GM12874 (cell line): ENCODE measurements at regions not wholly inside any gene's neighbourhood (a gene's known extent, or its start where the extent isn't known, plus 50 kb on each side); places are given as distances from the start of the nearest gene placed in this dataset.

ENCODE experiments used
- CTCF ChIP-seq: IDR thresholded peaks from 2 replicates; pipeline ENCODE4 v1.5.1; 2011; ENCODE audit warnings: low read depth, mild to moderate bottlenecking, control low read depth, low read length, moderate library complexity; ENCODE audit not compliant: insufficient read depth

GRCh38 chr1:83490988-83491387, 507.9 kb downstream of the TTLL7 start:
- TF ChIP-seq CTCF = no peak

GRCh38 chr1:83418558-83418957, 580.4 kb downstream of the TTLL7 start:
- no peak for TF ChIP-seq CTCF

GRCh38 chr1:83318366-83318765, 680.6 kb downstream of the TTLL7 start:
- no peak for TF ChIP-seq CTCF

DNA sequence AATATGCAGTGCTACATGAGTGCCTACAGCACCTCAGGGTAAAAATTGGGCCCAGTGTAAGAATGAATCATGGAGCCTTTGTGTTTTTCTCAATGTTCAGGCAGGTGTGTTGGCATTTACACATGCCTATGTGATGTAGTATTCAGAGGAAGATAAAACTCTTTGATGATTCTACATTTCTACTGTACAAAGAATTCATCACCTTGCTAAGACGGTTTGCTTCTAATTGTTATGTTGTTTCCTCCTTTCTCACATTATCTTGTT, 867.3 kb downstream of the TTLL7 start:
- no peak for TF ChIP-seq CTCF

DNA sequence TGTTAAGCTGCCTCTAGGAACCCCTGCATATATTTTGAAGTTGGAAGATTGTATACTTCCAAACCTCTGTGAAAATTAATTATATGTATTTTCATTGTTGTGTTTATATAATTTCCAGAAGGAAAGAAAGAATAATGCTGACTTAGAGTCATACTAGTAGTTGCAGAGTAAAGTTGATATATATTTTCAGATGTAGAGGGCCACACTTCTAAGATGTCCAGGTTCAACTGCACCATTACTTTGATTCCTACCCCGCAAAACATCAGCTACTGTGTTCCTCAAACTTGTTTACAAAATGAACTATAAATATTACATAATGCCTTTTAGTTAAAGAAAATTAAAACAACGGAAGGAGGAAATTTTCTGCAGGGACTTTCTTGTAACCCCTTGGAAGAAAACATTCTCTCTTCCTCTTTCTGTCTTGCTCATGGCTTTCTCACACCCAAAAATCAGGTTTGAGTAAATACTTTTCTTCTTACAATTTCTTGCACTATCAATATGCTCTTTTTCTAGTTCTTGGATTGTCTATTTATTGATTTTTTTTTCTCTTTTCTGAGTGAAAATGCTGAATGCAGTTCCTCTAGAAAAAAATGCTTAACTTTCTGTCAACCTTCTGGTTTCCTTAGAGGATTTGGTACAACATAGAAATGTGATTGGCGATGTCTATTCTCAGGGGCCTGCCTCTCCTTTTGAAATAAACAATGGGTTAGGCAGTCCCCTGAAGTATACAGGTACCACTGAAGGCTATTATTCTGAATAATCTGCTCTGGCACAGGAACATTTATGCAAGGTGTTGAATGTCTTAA, 867.8 kb downstream of the TTLL7 start:
- TF ChIP-seq CTCF = no peak

- no peak for TF ChIP-seq CTCF
These were observed 869.8 kb downstream of the TTLL7 start for GRCh38 chr1:83129107-83129506.

DNA sequence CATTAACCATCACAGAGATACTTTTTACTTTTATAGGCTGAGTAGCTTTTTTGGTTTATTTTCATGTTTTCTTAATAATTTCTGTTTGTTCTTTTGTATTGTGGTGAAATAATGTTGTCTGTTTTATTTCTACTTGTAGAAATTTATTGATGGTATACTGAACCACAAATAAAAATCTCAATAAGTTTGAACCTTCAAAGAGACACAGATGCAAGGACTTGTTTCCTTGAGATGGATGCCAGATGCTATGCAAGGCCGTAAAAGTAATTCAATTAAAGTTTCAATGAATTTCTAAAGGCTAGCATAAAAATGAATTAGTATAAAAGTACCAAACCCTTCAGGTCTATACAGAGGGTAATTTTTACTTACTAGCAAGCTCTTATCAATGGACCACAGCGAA, 873.5 kb downstream of the TTLL7 start:
- TF ChIP-seq CTCF = no peak
